Activated gamma-delta T cell treated with anti-CD3 and anti-CD28 coated beads, Interleukin-2, amount 50 U/mL, for 16 hours (primary cell): ENCODE measurements at regions not wholly inside any gene's neighbourhood (a gene's known extent, or its start where the extent isn't known, plus 50 kb on each side); places are given as distances from the start of the nearest gene placed in this dataset.
"Not testable (repeated sequence)": the region's sequence is repeated elsewhere in the genome, so short reads cannot be mapped to it uniquely, and the experiment has no call there.

Experiments
- DNase-seq: peaks from one replicate; pipeline ENCODE4 v3.0.0-alpha.2; 2020; ENCODE audit warnings: low read depth

DNA sequence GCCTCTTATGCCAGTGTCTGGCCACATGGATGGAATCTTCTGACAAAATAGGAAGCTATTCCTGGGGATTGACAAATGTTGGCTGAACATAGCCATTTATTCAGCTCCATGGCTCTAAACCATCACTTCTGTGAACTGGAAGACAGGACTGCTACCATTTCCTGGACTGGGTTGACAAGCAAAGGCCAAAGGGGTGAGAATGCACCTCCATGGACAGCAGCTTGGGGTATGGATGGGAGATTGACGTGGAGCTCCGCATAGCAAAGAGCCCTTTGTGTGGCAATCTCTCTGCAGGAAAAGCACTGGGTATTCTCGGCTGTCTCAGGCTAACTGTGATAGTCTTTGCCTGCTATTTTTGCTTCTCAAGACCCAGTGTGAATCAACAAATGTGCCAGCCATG, 223.0 kb upstream of the EGLN3 start:
- no peak for DNase-seq

DNA sequence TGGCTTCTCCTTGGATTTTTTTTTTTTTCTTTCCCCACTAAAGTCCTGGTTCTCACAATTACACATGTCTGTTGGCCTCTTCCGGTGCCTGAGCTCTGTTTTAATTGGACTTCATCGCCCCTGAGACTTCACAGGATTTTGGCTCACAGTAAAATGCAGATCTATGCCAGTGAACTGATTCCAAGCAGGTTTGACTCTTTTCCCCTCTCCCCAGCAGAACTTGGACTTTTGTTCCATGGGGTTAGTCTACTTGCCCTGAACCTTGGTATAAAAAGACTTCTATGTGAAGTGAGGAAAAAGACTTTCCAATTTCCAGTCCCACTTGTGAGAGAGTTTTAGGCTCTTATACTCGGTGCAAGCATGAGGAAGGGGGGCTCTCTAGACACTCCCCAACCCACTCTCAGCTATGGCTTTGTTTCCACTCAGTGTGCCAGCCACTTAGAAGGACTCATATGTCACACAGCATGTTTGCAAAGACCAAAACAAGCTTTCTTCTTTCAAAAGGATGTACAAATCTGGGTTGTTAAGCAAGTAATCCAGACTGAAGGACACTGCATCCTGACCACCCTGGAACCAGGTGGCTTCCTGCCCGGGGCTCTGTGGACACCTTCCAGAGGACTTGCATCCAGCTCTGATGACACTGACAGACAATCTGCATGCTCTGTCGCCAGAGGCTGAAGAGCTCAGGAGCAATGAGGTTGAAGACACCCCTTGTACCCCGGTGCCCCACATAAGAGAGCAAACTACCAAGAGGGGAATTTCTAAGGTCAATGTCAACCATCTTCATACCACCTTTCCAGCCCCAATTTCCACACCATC, 221.9 kb upstream of the EGLN3 start:
- DNase-seq, result no peak

DNA sequence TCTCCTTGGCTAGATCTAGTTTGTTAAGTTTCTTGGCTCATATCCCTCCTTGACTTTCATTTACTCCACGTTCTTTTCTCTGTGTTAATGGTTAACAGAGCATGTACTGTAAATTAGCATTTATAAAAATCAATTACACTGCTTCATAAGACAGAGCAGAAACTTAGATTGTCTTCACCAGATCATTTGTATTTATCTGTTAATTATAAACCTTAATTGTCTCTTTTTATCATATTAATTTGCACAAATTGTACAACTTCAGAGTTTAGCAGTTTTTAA, 221.2 kb upstream of the EGLN3 start:
- DNase-seq, result no peak

DNA sequence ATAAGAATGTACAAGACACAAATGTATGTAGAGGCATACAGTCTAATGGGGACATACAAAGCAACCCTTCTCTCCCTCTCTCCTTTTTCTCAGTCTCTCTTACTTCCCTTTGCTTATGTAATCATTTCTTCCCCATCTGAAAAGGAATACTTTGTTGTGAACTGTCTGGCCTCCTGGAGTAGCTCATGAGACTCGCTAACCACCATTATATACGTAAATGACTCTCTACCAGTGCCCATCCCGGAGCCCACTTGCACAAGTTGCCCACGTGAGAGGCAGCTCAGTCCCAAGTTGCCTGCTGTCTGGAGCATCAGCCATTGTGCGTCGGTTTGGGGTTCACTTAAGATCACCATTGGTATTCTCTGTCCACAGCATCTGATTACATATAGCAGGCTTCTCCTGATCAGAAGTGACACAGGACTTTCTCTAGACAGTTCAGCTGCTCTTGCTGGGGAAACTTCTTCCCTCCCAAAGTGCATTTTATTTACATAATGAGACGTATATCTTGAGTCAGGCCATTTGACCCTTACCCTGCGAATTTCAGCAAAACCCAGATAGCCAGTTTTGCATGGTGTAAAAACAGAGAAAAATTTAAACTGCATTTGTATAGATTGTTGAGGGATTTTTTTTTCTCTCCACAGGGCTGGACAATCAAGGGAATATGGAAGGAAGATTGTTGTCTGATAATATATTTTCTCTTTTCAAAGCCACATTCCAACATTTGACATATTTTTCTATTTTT, 220.7 kb upstream of the EGLN3 start:
- no peak for DNase-seq

GRCh38 chr14:34170882-34171281, 220.0 kb upstream of the EGLN3 start:
- DNase-seq, result no peak

- no peak for DNase-seq
Observed at GRCh38 chr14:34169561-34169960, 218.7 kb upstream of the EGLN3 start.

- no peak for DNase-seq
Observed at GRCh38 chr14:34168656-34169055, 217.8 kb upstream of the EGLN3 start.

DNA sequence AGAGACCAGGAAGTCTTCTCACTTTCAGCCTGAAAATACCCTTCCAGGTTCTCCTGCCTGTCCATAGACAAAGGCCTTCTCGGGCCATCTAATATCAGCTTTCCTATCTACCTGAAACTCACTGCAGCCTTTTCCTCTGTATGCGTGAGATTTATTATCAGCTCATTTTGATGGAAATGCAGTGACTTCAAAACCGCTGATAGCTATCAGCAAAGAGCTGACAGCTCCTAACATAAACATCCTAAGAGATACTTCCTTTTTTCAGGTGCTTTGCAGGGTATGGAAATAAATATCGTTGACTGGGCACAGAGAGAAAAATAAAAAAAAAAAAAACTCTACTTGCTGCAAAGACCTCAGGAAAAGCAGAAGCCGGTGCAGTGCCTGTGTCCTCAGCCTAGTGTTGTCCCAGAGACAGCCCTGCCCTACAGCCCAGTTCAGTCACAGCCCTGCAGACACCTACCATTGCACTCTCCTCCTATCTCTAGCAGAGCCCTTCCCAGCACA, 215.0 kb upstream of the EGLN3 start:
- DNase-seq, result no peak

DNA sequence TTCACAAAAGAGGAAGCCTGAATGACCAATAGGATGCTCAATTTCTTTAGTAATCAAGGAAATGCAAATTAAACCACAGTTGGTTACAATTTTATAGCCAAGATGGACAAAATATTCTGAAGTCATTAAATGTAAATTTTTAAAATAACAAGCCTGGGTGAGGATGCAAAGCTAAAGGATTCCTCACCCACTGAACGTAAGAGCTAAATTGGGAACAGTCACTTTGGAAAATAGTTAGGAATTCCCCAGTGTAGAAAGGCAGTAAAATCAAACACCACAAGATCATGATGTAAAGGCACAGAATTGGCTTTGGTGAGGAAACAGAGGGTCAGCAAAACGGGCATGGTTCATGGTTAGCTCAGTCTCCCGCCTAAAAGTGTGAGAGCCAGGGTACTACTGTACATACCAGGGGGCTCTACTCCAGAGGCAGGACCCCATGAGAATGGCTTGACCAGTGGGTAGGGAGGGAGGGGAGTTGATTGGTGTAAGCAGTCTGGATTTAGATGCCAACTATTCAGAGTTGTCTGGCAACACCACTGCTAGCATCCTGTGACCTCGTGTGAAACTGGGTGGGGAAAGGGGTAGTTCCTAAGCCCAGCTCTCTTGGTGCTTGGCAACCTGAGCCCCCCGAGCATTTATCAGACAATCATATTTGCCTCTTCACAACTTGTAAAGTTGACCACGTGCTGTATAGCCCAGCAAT, 213.4 kb upstream of the EGLN3 start:
- DNase-seq, result no peak

DNA sequence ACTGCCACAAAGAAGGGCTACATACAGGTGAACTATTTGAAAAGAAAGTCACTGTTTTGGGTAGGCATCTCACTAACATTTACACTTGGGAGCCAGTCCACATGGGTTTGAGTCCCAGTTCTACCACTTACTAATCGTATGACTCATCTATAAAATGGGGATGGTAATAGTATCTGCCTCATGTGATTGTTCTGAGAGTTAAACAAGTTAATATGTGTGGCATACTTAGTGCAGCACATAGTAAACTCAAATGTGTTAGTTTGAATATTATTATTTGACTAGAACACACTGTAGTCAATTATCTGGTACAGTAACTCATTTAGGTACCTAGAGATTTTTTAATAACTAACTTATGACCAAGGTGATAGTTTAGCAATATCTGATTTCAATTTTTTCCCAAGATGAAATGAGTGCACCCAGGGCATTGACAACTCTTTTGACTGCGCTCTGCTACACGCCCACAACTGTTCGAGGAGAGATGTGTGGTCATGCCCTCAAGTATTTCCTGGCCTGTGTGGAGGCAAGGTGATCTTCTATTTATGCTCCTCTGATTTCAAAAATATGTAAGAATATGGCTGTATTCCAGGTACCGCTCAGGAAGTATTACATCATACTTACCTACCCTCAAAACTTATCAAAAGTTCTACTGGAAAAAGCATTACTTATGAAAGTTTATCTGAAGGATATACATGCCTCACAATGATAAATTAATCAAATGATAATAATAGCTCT, 210.6 kb upstream of the EGLN3 start:
- no peak for DNase-seq

- no peak for DNase-seq
Observed at GRCh38 chr14:34160619-34161018, 209.7 kb upstream of the EGLN3 start.

- no peak for DNase-seq
Observed at GRCh38 chr14:34157651-34158050, 206.8 kb upstream of the EGLN3 start.

DNA sequence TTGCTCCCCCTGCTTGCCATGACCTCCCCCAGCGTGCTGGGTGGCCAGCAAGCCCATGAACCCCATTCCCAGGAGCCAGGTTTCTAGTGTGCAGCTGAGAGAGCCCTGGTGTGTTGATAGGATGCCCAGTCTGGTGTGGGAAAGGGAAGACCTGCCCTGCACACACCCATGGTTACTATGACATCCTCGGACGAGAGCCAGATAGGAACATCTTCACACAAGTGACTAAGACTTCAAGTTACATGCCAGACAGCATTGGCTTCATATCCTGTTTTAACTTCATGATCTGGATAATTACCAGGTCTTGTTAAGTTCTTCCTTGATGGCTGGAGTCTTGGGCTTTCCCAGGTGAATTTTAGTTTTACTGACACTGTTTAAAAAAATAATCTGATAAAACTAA, 196.6 kb upstream of the EGLN3 start:
- DNase-seq, result no peak

GRCh38 chr14:34140127-34140526, 189.3 kb upstream of the EGLN3 start:
- DNase-seq, result not testable (repeated sequence)

DNA sequence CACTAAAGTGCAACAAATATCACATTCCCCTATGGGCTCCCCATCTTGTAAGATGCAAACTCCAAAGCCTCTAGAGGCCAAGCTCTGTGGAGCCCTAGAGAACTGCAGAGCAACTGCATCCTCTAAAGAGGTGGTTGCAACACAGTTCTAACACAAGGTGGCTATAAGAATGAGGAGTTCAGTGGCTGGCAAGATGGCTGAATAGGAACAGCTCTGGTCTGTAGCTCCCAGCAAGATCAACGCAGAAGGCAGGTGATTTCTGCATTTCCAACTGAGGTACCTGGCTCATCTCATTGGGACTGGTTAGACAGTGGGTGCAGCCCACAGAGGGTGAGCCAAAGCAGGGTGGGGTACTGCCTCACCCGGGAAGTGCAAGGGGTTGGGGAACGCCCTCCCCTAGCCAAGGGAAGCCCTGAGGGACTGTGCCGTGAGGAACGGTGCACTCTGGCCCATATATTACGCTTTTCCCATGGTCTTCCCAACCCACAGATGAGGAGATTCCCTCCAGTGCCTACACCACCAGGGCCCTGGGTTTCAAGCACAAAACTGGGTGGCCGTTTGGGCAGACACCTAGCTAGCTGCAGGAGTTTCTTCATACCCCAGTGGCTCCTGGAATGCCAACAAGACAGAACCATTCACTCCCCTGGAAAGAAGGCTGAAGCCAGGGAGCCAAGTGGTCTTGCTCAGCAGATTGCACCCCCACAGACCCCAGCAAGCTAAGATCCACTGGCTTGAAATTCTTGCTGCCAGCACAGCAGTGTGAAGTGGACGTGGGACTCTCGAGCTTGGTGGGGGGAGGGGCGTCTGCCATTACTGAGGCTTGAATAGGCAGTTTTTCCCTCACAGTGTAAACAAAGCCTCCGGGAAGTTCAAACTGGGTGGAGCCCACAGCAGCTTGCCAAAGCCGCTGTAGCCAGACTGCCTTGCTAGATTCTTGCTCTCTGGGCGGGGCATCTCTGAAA, 188.6 kb upstream of the EGLN3 start:
- DNase-seq, result not testable (repeated sequence)

- DNase-seq, result no peak
Observed at GRCh38 chr14:34138175-34138574, 187.3 kb upstream of the EGLN3 start.

DNA sequence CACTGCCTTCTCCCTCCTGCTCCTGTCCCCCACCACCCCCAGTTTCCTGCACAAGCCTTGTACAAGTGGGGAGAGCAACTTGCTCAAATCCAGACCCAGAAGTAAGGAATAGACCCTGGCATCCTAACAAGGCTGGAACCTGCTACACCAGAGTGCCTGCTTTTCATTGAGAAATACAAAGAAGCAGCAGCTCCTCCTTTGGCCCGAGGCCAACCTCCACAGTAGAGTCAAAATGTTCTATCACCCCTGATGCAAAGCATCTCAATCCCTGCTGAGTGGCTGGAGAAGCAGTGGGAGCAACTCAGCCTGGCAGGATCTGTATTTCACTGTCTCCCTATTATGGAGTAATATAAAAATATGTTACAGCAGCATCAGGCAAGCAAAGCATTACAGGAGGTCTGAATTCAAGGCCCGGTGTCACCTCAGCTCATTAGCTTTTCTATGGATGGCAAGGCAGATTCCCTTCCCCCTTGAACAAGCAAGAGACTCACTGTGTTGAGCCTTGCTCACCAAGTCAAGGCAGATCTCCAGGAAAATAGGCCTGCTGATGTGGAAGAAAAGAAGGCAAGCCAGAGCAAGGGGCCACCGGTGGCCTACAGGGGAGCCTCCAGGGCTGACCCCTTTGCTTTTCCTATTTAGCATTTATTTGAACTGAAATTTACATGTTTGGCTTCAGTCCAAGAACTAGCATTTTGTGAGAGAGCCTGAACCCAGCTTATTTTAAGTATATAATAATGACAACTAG, 186.3 kb upstream of the EGLN3 start:
- no peak for DNase-seq

- no peak for DNase-seq
Observed at GRCh38 chr14:34135492-34135891, 184.6 kb upstream of the EGLN3 start.

DNA sequence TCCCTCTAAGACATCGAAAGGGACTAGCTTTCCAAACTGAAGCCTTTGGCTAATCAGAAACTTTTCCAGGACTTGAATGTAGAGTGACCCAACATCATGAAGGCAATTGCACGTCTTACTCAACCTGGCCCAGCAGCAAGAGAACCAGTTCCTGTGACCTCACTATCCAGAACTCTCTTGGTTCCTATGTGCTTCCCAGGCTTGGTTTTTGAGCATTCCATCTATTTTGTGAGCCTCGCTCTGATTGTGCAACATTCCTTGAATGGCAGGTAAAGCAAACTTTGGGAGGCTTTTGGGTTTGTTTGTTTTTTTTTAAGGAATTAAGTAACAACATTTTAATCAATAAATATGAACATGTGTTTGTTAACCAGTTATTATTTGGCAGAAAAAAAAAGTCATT, 183.6 kb upstream of the EGLN3 start:
- DNase-seq, result no peak

DNA sequence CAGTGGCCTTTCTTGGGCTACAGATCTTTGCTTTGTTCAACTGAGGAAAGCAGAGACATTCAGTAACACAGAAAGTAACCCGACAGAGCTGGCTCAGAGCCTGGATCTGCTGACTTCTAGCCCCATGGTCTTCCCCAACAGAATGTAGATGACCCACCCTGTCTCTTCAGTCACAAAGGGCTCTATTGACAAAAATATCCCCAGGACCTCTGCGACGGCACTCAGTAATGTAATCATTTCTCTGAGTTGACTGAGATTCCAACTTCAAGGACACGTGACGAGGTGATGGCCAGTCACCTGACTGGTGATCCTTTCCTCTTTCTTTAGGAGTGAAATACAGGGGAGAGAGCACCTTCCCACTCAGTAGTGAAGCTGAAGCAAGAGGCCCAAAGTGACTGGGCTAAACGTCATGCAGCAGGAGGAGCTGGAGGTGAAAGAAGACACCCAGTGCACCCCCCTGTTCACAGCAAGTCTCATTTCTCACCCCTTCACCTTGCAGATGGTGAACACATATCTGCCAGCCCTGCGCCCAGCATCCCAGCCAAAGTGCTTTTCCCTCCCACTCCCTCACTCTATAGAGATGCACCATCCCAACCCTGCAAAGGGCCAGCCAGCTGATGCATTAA, 179.2 kb upstream of the EGLN3 start:
- no peak for DNase-seq
